ENCODE measurements at regions not wholly inside any gene's neighbourhood (a gene's known extent, or its start where the extent isn't known, plus 50 kb on each side); places are given as distances from the start of the nearest gene placed in this dataset.
"Not testable (repeated sequence)": the region's sequence is repeated elsewhere in the genome, so short reads cannot be mapped to it uniquely, and the experiment has no call there.

GRCh38 chr3:177709470-177709869 lies 512.2 kb upstream of the TBL1XR1 start:
- TF ChIP-seq, protein P1, sequence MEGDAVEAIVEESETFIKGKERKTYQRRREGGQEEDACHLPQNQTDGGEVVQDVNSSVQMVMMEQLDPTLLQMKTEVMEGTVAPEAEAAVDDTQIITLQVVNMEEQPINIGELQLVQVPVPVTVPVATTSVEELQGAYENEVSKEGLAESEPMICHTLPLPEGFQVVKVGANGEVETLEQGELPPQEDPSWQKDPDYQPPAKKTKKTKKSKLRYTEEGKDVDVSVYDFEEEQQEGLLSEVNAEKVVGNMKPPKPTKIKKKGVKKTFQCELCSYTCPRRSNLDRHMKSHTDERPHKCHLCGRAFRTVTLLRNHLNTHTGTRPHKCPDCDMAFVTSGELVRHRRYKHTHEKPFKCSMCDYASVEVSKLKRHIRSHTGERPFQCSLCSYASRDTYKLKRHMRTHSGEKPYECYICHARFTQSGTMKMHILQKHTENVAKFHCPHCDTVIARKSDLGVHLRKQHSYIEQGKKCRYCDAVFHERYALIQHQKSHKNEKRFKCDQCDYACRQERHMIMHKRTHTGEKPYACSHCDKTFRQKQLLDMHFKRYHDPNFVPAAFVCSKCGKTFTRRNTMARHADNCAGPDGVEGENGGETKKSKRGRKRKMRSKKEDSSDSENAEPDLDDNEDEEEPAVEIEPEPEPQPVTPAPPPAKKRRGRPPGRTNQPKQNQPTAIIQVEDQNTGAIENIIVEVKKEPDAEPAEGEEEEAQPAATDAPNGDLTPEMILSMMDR (IDR thresholded peaks at IDR 0.05): not testable (repeated sequence)
- TF ChIP-seq POLR2A (IDR thresholded peaks at IDR 0.05): not testable (repeated sequence)
